ENCODE measurements at regions not wholly inside any gene's neighbourhood (a gene's known extent, or its start where the extent isn't known, plus 50 kb on each side); places are given as distances from the start of the nearest gene placed in this dataset.

DNA sequence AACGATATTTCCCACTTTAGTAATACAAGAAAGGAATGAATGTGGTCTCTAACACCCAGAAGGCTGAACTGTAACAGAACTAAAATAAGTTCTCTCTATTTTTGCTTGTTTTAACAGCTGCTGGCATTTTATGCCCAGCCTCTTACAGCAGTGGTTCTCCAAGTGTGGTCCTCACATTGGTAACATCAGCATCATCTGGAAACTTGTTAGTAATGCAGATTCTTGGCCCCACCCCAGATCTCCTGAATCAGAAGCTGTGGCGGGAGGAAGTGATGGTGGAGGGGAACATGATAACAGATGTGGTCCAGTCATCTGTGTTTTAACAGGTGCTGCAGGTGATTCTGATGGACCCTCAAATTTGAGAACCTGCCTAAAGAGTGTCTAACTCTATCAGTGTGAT, 170.1 kb downstream of the TMEM26 start:
- TF ChIP-seq CTCF (conservative IDR thresholded peaks at IDR 0.05; ENCODE audit: low read depth, low read length) (no peak), EZH2phosphoT487 (IDR thresholded peaks at IDR 0.05; ENCODE audit: borderline replicate concordance, low read length) (no peak)
